Mesendoderm (in vitro differentiated cells): ENCODE measurements at regions not wholly inside any gene's neighbourhood (a gene's known extent, or its start where the extent isn't known, plus 50 kb on each side); places are given as distances from the start of the nearest gene placed in this dataset.
A peak's percentile ranks its signal among the peaks of the same experiment; 100 is the strongest.

Source experiments
- DNase-seq: peaks from one replicate; pipeline ENCODE4 v3.0.0; 2013
- H2AK5ac ChIP-seq: 2 replicates; pipeline ENCODE4 v1.6.1; 2013; ENCODE audit warnings: low read length, inconsistent platforms
- H2BK120ac ChIP-seq: 2 replicates; pipeline ENCODE4 v1.6.1; 2013; ENCODE audit warnings: low read depth, mild to moderate bottlenecking, low read length, moderate library complexity, mixed read lengths
- H2BK15ac ChIP-seq: replicated peaks from 2 replicates; pipeline ENCODE4 v1.6.1; 2013; ENCODE audit warnings: low read depth, mild to moderate bottlenecking, moderate library complexity
- H2BK5ac ChIP-seq: 2 replicates; pipeline ENCODE4 v1.6.1; 2013; ENCODE audit warnings: low read length, inconsistent platforms
- H3K18ac ChIP-seq: 2 replicates; pipeline ENCODE4 v1.6.1; 2013; ENCODE audit warnings: mild to moderate bottlenecking, low read length, mixed read lengths
- H3K23ac ChIP-seq: one replicate; pipeline ENCODE4 v1.6.1; 2013; ENCODE audit warnings: low read length
- H3K27ac ChIP-seq: 2 replicates; pipeline ENCODE4 v1.5.1; 2013; ENCODE audit warnings: low read depth, mild to moderate bottlenecking, inconsistent platforms, low read length, moderate library complexity
- H3K27me3 ChIP-seq: 2 replicates; pipeline ENCODE4 v1.6.1; 2013; ENCODE audit warnings: low read length, control low read depth, mild to moderate bottlenecking, inconsistent platforms; ENCODE audit not compliant: insufficient read depth, poor library complexity
- H3K36me3 ChIP-seq: 2 replicates; pipeline ENCODE4 v1.6.1; 2013; ENCODE audit warnings: low read length, inconsistent platforms; ENCODE audit not compliant: control insufficient read depth, insufficient read depth
- H3K4ac ChIP-seq: one replicate; pipeline ENCODE4 v1.6.1; 2013; ENCODE audit warnings: low read depth, mild to moderate bottlenecking, low read length, moderate library complexity
- H3K4me1 ChIP-seq: 2 replicates; pipeline ENCODE4 v1.6.1; 2013; ENCODE audit warnings: low read depth, low read length, inconsistent platforms; ENCODE audit not compliant: control insufficient read depth
- H3K4me2 ChIP-seq: 2 replicates; pipeline ENCODE4 v1.6.1; 2013; ENCODE audit warnings: low read length
- H3K4me3 ChIP-seq: 2 replicates; pipeline ENCODE4 v1.5.1; 2013; ENCODE audit warnings: mild to moderate bottlenecking, low read length
- H3K56ac ChIP-seq: one replicate; pipeline ENCODE4 v1.6.1; 2013; ENCODE audit warnings: low read length
- H3K79me1 ChIP-seq: 2 replicates; pipeline ENCODE4 v1.6.1; 2013; ENCODE audit warnings: low read length, inconsistent platforms
- H3K79me2 ChIP-seq: 2 replicates; pipeline ENCODE4 v1.6.1; 2013; ENCODE audit warnings: mild to moderate bottlenecking, low read length; ENCODE audit not compliant: control insufficient read depth, insufficient read depth
- H3K9ac ChIP-seq: 2 replicates; pipeline ENCODE4 v1.6.1; 2013; ENCODE audit warnings: low read length, inconsistent platforms
- H4K5ac ChIP-seq: one replicate; pipeline ENCODE4 v1.6.1; 2013; ENCODE audit warnings: low read length
- H4K8ac ChIP-seq: one replicate; pipeline ENCODE4 v1.6.1; 2013; ENCODE audit warnings: low read depth, mild to moderate bottlenecking, control low read depth, low read length, moderate library complexity
- WGBS: extraction: QIAGEN DNeasy Blood & Tissue Kit; methylation state at CpG from one replicate; pipeline ENCODE4 v1.1.7; 2013; ENCODE audit warnings: low lambda C conversion rate, missing lambda C conversion rate; ENCODE audit not compliant: insufficient coverage; ENCODE audit errors: extremely low coverage; 5-methylcytosine and 5-hydroxymethylcytosine counted together

DNA sequence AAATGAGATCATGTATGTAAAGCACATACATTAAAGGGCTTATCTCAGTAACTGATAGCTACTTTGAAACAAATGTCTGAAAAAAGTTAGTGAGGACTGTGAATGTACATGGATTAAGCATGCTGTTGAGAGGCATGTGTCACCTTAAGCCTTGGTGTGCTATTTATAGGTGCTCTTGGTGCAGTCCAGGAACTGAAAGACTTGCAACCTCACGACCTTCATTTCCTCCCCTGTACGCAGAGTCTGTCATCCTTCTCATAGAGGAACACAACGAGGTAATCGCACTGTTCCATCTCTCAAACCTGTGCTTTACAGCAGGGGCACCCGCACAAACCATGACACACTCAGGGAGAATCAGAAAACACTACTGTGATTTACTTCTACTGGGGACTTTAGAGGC lies 65.6 kb downstream of the UFM1 start:
- WGBS: no CpG with 5 or more reads among the region's 5 CpGs
- peak; percentile 1 for DNase-seq
- Histone ChIP-seq H3K23ac (no peak overlapping the region), H3K4me1 (no peaks in the 10 kb centered on the region), H3K79me1 (no peaks in the 10 kb centered on the region), H3K27ac (no peak overlapping the region), H2BK15ac (no peak overlapping the region), H3K36me3 (no peaks in the 10 kb centered on the region), H3K4ac (no peak overlapping the region), H3K56ac (no peak overlapping the region), H2BK5ac (no peak overlapping the region), H3K27me3 (no peaks in the 10 kb centered on the region), H4K8ac (no peak overlapping the region), H4K5ac (no peak overlapping the region), H3K79me2 (no peaks in the 10 kb centered on the region), H2AK5ac (no peak overlapping the region), H2BK120ac (no peak overlapping the region), H3K9ac (no peak overlapping the region), H3K4me3 (no peak overlapping the region), H3K18ac (no peak overlapping the region), H3K4me2 (no peak overlapping the region)

DNA sequence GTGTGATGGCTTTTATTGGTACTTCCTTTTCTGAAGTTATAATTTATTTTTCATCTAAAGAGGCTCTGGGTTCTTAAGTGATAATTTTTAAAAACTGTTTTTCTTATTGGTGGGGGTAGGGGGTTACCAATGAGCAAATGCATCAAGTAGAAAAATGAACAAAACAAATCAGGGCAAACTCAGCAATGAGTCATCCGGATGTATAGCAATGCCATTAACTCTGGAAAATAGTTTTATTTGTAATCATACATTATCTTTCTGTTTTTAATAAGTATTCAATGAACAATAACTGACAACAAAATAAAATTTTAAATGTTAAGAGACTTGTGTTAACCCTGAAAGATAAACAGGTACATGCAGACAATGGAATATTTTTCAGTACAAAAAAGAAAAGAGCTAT lies 67.6 kb downstream of the UFM1 start:
- no peak overlapping the region for H2BK15ac ChIP-seq
- no peak overlapping the region for H3K4me2 ChIP-seq
- WGBS: no CpG with 5 or more reads among the region's 1 CpG
- H3K18ac ChIP-seq: no peak overlapping the region
- H4K5ac ChIP-seq: no peak overlapping the region
- H3K79me1 ChIP-seq: no peaks in the 10 kb centered on the region
- H3K9ac ChIP-seq: no peak overlapping the region
- H3K36me3 ChIP-seq: no peaks in the 10 kb centered on the region
- no peaks in the 10 kb centered on the region for H3K27me3 ChIP-seq
- no peak overlapping the region for H2BK5ac ChIP-seq
- H3K23ac ChIP-seq: no peak overlapping the region
- H3K4me3 ChIP-seq: no peak overlapping the region
- no peak overlapping the region for H2AK5ac ChIP-seq
- H2BK120ac ChIP-seq: no peak overlapping the region
- H3K4ac ChIP-seq: no peak overlapping the region
- H3K79me2 ChIP-seq: no peaks in the 10 kb centered on the region
- DNase-seq: no peak
- no peaks in the 10 kb centered on the region for H3K4me1 ChIP-seq
- H3K27ac ChIP-seq: no peak overlapping the region
- H4K8ac ChIP-seq: no peak overlapping the region
- no peak overlapping the region for H3K56ac ChIP-seq

DNA sequence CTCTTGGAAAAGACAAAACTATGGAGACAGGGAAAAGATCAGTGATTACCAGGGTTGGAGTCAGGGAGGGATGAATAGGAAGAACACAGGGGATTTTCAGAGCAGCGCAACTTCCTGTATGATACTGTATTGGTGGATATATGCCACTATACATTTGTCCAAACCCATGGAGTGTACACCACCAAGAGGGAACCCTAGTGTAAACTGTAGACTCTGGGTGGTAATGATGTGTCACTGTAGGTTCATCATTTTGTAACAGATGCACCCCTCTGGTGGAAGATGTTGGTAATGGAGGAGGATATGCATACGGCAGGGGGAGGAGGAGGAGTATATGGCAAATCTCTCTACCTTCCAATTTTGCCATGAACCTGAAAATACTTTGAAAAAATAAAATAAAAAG lies 68.1 kb downstream of the UFM1 start:
- H3K79me1 ChIP-seq: no peaks in the 10 kb centered on the region
- no peaks in the 10 kb centered on the region for H3K79me2 ChIP-seq
- H3K27me3 ChIP-seq: no peaks in the 10 kb centered on the region
- WGBS: no CpG with 5 or more reads among the region's 2 CpGs
- no peak overlapping the region for H3K9ac ChIP-seq
- H3K4ac ChIP-seq: no peak overlapping the region
- H3K36me3 ChIP-seq: no peaks in the 10 kb centered on the region
- no peak overlapping the region for H3K23ac ChIP-seq
- H3K4me1 ChIP-seq: no peaks in the 10 kb centered on the region
- no peak overlapping the region for H4K5ac ChIP-seq
- no peak overlapping the region for H3K4me2 ChIP-seq
- no peak overlapping the region for H2BK5ac ChIP-seq
- no peak overlapping the region for H3K18ac ChIP-seq
- peak; percentile 55 for DNase-seq
- H4K8ac ChIP-seq: no peak overlapping the region
- no peak overlapping the region for H3K4me3 ChIP-seq
- H2BK120ac ChIP-seq: no peak overlapping the region
- H3K27ac ChIP-seq: no peak overlapping the region
- H2AK5ac ChIP-seq: no peak overlapping the region
- no peak overlapping the region for H2BK15ac ChIP-seq
- no peak overlapping the region for H3K56ac ChIP-seq

DNA sequence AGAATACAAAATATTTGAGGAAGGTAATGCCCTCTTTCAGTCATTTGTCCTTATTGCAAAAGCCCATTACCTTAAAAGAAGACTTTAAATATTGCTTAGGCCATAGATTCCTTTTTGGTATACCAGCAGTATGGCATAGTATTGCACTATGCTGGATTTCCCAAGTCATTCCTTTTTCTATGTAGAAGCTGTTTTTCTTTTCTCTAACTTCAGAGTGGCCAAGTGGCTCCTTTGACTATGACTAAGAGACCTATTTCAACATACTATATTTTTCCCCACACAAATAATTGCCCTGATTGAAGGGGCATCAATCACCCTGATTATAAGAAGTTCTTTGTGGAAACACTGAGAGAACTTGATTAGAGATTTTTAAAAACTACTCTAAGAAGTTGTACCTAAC lies 68.6 kb downstream of the UFM1 start:
- no peaks in the 10 kb centered on the region for H3K36me3 ChIP-seq
- H3K79me2 ChIP-seq: no peaks in the 10 kb centered on the region
- no peaks in the 10 kb centered on the region for H3K79me1 ChIP-seq
- H2AK5ac ChIP-seq: no peak overlapping the region
- no peak for DNase-seq
- no peak overlapping the region for H3K18ac ChIP-seq
- H3K4me1 ChIP-seq: no peaks in the 10 kb centered on the region
- H3K56ac ChIP-seq: no peak overlapping the region
- no peaks in the 10 kb centered on the region for H3K27me3 ChIP-seq
- no peak overlapping the region for H3K4me2 ChIP-seq
- no peak overlapping the region for H2BK5ac ChIP-seq
- H3K23ac ChIP-seq: no peak overlapping the region
- no peak overlapping the region for H3K4ac ChIP-seq
- H2BK15ac ChIP-seq: no peak overlapping the region
- H3K4me3 ChIP-seq: no peak overlapping the region
- no peak overlapping the region for H4K8ac ChIP-seq
- no peak overlapping the region for H2BK120ac ChIP-seq
- H3K27ac ChIP-seq: no peak overlapping the region
- H3K9ac ChIP-seq: no peak overlapping the region
- H4K5ac ChIP-seq: no peak overlapping the region

DNA sequence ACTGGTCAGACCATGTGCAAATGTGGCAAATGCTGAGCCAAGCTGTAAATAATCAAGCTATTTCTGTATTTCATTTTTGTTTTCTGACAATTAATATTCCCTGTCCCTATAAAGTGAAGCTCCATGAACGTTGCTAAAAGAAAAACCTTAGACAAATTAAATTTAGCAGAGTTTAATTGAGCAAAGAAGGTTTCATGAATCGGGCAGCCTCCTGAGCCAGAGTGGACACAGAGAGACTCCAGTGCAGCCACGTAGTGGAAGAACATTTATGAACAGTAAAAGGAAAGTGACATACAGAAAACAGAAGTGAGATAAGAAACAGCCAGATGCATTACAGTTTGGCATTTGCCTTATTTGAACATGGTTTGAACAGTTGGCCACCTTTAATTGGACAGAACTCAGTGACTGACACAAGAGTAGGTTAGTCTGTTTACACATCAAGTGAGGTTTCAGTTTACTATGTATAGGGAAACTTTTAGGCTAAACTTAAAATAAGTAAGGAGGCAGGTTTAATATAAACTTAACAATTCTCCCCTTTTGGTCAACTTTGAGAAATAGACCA lies 69.7 kb downstream of the UFM1 start:
- no peak overlapping the region for H2BK120ac ChIP-seq
- H2AK5ac ChIP-seq: no peak overlapping the region
- no peaks in the 10 kb centered on the region for H3K4me1 ChIP-seq
- no peak overlapping the region for H2BK5ac ChIP-seq
- H3K4me2 ChIP-seq: no peak overlapping the region
- H2BK15ac ChIP-seq: no peak overlapping the region
- H3K79me2 ChIP-seq: no peaks in the 10 kb centered on the region
- no peaks in the 10 kb centered on the region for H3K36me3 ChIP-seq
- no peak overlapping the region for H3K18ac ChIP-seq
- WGBS: no CpG with 5 or more reads among the region's 3 CpGs
- no peak for DNase-seq
- no peak overlapping the region for H3K9ac ChIP-seq
- no peak overlapping the region for H3K56ac ChIP-seq
- no peak overlapping the region for H4K8ac ChIP-seq
- no peak overlapping the region for H3K4ac ChIP-seq
- H3K27ac ChIP-seq: no peak overlapping the region
- no peaks in the 10 kb centered on the region for H3K79me1 ChIP-seq
- no peak overlapping the region for H3K23ac ChIP-seq
- no peak overlapping the region for H3K4me3 ChIP-seq
- no peaks in the 10 kb centered on the region for H3K27me3 ChIP-seq
- H4K5ac ChIP-seq: no peak overlapping the region
